Mucosa of descending colon (tissue), 3 donors: ENCODE measurements at regions not wholly inside any gene's neighbourhood (a gene's known extent, or its start where the extent isn't known, plus 50 kb on each side); places are given as distances from the start of the nearest gene placed in this dataset.
A peak's percentile ranks its signal among the peaks of the same experiment; 100 is the strongest.

Experiments
- ATAC-seq: fragments of 200-7000 bp; cut with Tn5 transposase; one replicate; pipeline ENCODE4 v1.9.1; 2020; ENCODE audit warnings: mild to moderate bottlenecking, moderate library complexity
- DNase-seq, 3 donors: peaks; one replicate each; pipeline ENCODE4 v3.0.0-alpha.2; 2020
- H3K36me3 ChIP-seq: fragments of 200-600 bp; one replicate; pipeline ENCODE4 v1.8.0; 2021; ENCODE audit warnings: low read depth, mild to moderate bottlenecking
- H3K4me1 ChIP-seq: fragments of 200-600 bp; one replicate; pipeline ENCODE4 v1.8.0; 2021; ENCODE audit warnings: low read depth, mild to moderate bottlenecking
- H3K4me3 ChIP-seq: fragments of 200-600 bp; one replicate; pipeline ENCODE4 v1.8.0; 2021; ENCODE audit warnings: mild to moderate bottlenecking
- H3K9me3 ChIP-seq: fragments of 200-600 bp; one replicate; pipeline ENCODE4 v1.8.0; 2021; ENCODE audit warnings: mild to moderate bottlenecking
- intact Hi-C, 2 donors: fragments of 100-400 bp; cut with DNase I in 1 of 2; cut with micrococcal nuclease in 1 of 2; formaldehyde crosslinking; loops; one replicate each; pipeline versions ENCODE4 v1.11.0 to v1.11.1; 2022; cut with DNase I, micrococcal nuclease
- TF ChIP-seq, protein P1 (sequence below): fragments of 200-600 bp; IDR thresholded peaks from one replicate; pipeline ENCODE4 v1.8.0; 2022; ENCODE audit warnings: antibody characterized with exemption, mild to moderate bottlenecking
- donor health status: DM: no; HTN: no; CAD: no; lungs with moderate emphysema.
- donor health status: DM: no; HTN: no; CAD: no.
- donor health status: DM: no; HTN: yes; CAD: no.

DNA sequence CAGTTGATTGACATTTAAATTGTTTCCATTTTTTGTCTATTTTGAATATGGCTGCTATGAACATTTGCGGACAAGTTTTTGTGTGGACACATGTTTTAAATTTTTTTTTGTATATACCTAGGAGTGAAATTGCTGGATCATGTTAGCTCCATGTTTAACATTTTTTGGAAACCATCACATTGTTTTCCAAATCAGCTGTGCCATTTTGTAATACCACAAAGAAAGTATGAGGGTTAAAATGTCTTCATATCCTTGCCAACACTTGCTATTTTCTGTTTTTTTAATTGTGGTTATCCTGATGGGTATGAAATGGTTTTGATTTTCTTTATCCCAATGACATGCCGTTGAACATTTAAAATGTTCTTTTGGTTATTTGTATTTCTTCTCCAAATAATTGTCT, 52.1 kb downstream of the CARTPT start:
- DNase-seq (no peak), ATAC-seq (no peak)
- TF ChIP-seq, protein P1, sequence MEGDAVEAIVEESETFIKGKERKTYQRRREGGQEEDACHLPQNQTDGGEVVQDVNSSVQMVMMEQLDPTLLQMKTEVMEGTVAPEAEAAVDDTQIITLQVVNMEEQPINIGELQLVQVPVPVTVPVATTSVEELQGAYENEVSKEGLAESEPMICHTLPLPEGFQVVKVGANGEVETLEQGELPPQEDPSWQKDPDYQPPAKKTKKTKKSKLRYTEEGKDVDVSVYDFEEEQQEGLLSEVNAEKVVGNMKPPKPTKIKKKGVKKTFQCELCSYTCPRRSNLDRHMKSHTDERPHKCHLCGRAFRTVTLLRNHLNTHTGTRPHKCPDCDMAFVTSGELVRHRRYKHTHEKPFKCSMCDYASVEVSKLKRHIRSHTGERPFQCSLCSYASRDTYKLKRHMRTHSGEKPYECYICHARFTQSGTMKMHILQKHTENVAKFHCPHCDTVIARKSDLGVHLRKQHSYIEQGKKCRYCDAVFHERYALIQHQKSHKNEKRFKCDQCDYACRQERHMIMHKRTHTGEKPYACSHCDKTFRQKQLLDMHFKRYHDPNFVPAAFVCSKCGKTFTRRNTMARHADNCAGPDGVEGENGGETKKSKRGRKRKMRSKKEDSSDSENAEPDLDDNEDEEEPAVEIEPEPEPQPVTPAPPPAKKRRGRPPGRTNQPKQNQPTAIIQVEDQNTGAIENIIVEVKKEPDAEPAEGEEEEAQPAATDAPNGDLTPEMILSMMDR, result no peak
- H3K9me3 ChIP-seq, result no peaks in the 10 kb centered on the region
- no peak overlapping the region for H3K4me3 ChIP-seq
- H3K36me3 ChIP-seq, result no peaks in the 10 kb centered on the region
- H3K4me1 ChIP-seq, result no peaks in the 10 kb centered on the region
- intact Hi-C loops, result no loop called here

DNA sequence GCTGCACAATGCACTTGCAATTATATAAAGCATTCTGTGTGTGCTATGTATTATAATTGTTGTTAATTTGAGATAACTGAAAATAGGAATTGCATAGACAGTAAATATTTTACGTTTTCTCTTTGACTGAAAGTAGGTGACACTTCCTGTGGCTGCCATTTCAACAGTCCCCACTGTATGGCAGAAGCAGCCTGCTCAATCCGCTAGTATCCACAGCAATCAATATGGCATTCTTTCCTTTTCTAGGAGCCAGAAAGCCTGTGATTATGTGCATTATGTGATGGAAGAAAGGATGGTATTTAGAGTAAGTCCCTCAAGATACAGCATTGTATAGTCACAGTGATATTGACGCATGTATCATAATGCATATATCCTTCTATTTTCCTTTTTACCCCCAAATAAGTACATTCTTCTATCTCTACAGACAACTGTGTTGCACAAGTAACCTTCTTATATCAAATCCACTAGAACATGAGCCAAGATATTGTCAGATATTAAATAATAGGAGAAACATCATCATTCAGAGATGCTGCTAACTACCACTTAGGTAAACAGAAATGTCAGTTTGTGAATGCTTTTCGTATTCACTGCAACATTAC, 59.7 kb downstream of the CARTPT start:
- no peak for ATAC-seq
- no peaks in the 10 kb centered on the region for H3K9me3 ChIP-seq
- H3K4me3 ChIP-seq, result no peak overlapping the region
- TF ChIP-seq, protein P1, result no peak
- DNase-seq, result peak in 1 of 3 donors; percentile 17
- no peaks in the 10 kb centered on the region for H3K36me3 ChIP-seq
- no peaks in the 10 kb centered on the region for H3K4me1 ChIP-seq
- intact Hi-C loops, result no loop called here

DNA sequence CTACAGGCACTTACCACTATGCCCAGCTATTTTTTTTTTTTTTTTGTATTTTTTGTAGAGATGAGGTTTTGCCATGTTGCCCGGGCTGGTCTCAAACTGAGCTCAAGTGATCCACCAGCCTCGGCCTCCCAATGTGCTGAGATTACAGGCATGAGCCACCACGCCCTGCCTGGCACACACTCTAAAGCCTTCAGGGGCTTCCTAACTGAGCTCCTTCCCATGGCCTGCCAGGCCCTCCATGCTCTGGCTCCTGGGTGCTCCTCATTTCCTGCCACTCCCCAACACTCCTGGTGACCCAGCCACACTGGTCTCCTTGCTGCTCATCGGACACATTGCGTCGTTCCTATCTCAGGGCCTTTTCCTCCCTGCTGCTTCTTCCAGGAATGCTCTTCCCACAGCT, 61.5 kb downstream of the CARTPT start:
- Histone ChIP-seq H3K4me3 (no peak overlapping the region), H3K9me3 (no peaks in the 10 kb centered on the region), H3K4me1 (no peaks in the 10 kb centered on the region), H3K36me3 (no peaks in the 10 kb centered on the region)
- intact Hi-C loops, result loop anchor here (5.0 to 10.0 kb wide), 2 partner anchors 237 to 524 kb away; no protein-coding TSS in a partner anchor
- TF ChIP-seq, protein P1, result no peak
- ATAC-seq, result no peak
- no peak for DNase-seq

DNA sequence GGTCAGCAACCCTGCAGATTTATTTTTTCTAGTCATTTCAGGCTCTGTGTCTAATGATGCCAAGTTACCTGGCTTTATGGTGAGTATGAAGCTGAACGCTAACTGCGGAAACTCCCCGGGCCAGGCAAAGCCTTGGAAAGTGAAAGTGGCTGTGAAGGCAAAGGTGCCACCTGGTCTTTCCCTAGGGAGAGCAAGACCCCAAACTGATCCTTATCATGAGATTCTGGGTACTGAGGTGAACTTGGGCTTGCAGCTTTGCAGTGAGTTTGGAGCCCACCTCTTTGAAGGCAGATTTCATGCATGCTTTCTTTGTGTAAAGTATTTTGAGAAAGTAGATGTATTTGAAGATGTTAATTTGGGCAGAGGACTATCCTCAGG, 63.3 kb downstream of the CARTPT start:
- TF ChIP-seq, protein P1, result no peak
- H3K4me3 ChIP-seq, result no peak overlapping the region
- ATAC-seq (peak; percentile 75), DNase-seq (peak in 2 of 3 donors; percentile 18 to 28)
- H3K9me3 ChIP-seq, result no peaks in the 10 kb centered on the region
- H3K36me3 ChIP-seq, result no peaks in the 10 kb centered on the region
- intact Hi-C loops, result loop anchor here (5.0 to 10.0 kb wide), 2 partner anchors 235 to 522 kb away; no protein-coding TSS in a partner anchor
- H3K4me1 ChIP-seq, result no peaks in the 10 kb centered on the region

DNA sequence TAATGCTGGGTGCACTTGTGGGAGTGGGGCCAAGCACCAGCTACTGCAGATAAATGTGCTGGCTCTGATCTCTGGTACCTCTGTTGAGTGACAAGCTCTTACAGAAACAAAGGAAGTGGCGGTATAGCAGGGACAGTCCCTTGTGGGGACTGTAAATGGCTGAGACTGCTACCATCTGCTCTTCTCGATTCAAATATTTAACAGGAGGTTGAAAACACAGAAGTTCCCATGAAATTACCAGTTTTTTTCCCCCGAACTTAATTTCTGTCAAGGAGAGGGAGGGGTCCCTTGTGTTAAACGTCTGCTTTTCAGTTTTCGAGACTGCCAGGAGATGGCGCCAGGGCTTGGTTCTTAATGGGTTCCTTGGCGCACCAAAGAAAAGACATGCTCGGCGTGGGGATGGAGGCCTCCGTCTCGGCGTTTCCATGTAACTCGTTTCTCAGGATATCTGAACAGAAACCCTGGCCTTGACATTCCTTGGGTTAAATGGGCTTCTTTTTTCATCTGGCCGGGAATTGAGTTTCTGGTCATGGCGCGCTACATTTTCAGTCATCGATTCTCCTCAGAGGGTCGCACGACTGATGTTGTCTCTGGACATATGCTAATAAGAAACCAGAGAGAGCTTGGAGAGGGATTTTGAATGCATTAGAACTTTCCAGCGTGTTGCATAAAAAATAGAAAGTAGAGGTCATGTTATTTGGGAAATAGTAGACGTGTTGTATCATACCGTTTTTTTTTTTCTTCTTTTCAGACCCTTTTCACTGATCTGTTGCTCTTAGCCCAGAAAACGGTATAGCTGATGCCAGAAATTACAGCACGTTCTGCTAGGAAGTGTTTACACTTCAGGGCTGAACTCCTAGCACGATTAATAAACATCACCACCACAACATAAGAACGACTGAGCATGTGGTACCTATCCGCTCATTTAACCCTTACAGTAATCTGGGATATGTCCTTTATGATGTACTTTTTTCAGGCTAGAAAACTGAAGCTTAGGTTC, 64.0 kb downstream of the CARTPT start:
- DNase-seq (peak; percentile 58 to 87 (median 78)), ATAC-seq (peak; percentile 87)
- Histone ChIP-seq H3K4me3 (no peak overlapping the region), H3K4me1 (no peaks in the 10 kb centered on the region), H3K9me3 (no peaks in the 10 kb centered on the region), H3K36me3 (no peaks in the 10 kb centered on the region)
- TF ChIP-seq, protein P1, result peak; percentile 38
- intact Hi-C loops, result loop anchor here (5.0 to 10.0 kb wide), 2 partner anchors 234 to 522 kb away; no protein-coding TSS in a partner anchor
